ENCODE measurements at regions not wholly inside any gene's neighbourhood (a gene's known extent, or its start where the extent isn't known, plus 50 kb on each side); places are given as distances from the start of the nearest gene placed in this dataset.

- TF ChIP-seq POLR2A (IDR thresholded peaks at IDR 0.05; ENCODE audit: low read depth, low read length) = no peak
- no peak for TF ChIP-seq POLR2AphosphoS5 (IDR thresholded peaks at IDR 0.05; ENCODE audit: low read depth, low read length)
- no peak for TF ChIP-seq TAF1 (IDR thresholded peaks at IDR 0.05; ENCODE audit: borderline replicate concordance, low read depth, low read length)
Measured at GRCh38 chr2:71792926-71793761, 339.8 kb downstream of the DYSF start.
